H9 (cell line): ENCODE measurements at regions not wholly inside any gene's neighbourhood (a gene's known extent, or its start where the extent isn't known, plus 50 kb on each side); places are given as distances from the start of the nearest gene placed in this dataset.

Experiments
- DNase-seq: peaks from one replicate; pipeline ENCODE4 v3.0.0-alpha.2; 2017
- H2AFZ ChIP-seq: one replicate; pipeline ENCODE4 v1.6.1; 2013; ENCODE audit warnings: mild to moderate bottlenecking, low read length, control low read depth, moderate library complexity
- H2AK5ac ChIP-seq: 2 replicates; pipeline ENCODE4 v1.6.1; 2013; ENCODE audit warnings: low read length, control low read depth, mixed read lengths; ENCODE audit not compliant: insufficient read length
- H2BK120ac ChIP-seq: one replicate; pipeline ENCODE4 v1.6.1; 2013; ENCODE audit warnings: low read depth, mild to moderate bottlenecking, low read length, control low read depth, inconsistent platforms; ENCODE audit not compliant: poor library complexity, severe bottlenecking
- H2BK12ac ChIP-seq: 2 replicates; pipeline ENCODE4 v1.6.1; 2013; ENCODE audit warnings: low read length, control low read depth, mixed read lengths, low read depth; ENCODE audit not compliant: insufficient read length
- H2BK15ac ChIP-seq: 2 replicates; pipeline ENCODE4 v1.6.1; 2013; ENCODE audit warnings: low read depth, low read length, control low read depth
- H2BK20ac ChIP-seq: one replicate; pipeline ENCODE4 v1.6.1; 2013; ENCODE audit warnings: low read depth, mild to moderate bottlenecking, low read length, control low read depth, inconsistent platforms; ENCODE audit not compliant: poor library complexity, severe bottlenecking
- H2BK5ac ChIP-seq: 2 replicates; pipeline ENCODE4 v1.6.1; 2013; ENCODE audit warnings: low read length, control low read depth, mixed read lengths; ENCODE audit not compliant: insufficient read length
- H3K14ac ChIP-seq: 2 replicates; pipeline ENCODE4 v1.6.1; 2013; ENCODE audit warnings: low read length, control low read depth; ENCODE audit not compliant: insufficient read depth
- H3K18ac ChIP-seq: 2 replicates; pipeline ENCODE4 v1.6.1; 2013; ENCODE audit warnings: low read depth, mild to moderate bottlenecking, mixed read lengths, low read length, control low read depth; ENCODE audit not compliant: insufficient read length
- H3K23ac ChIP-seq: 2 replicates; pipeline ENCODE4 v1.6.1; 2013; ENCODE audit warnings: low read length, control low read depth, mixed read lengths, low read depth; ENCODE audit not compliant: insufficient read length
- H3K23me2 ChIP-seq: 2 replicates; pipeline ENCODE4 v1.6.1; 2013; ENCODE audit warnings: low read depth, mild to moderate bottlenecking, mixed read lengths, low read length, control low read depth; ENCODE audit not compliant: insufficient read length, poor library complexity, severe bottlenecking
- H3K27ac ChIP-seq: 2 replicates; pipeline ENCODE4 v1.5.1; 2013; ENCODE audit warnings: low read length, control low read depth, mixed read lengths, low read depth; ENCODE audit not compliant: insufficient read length
- H3K27me3 ChIP-seq: 2 replicates; pipeline ENCODE4 v1.6.1; 2013; ENCODE audit warnings: low read length, control low read depth, inconsistent platforms; ENCODE audit not compliant: insufficient read depth
- H3K4ac ChIP-seq: 2 replicates; pipeline ENCODE4 v1.6.1; 2013; ENCODE audit warnings: low read depth, mild to moderate bottlenecking, control low read depth, inconsistent platforms, low read length, moderate library complexity
- H3K4me1 ChIP-seq: 2 replicates; pipeline ENCODE4 v1.6.1; 2013; ENCODE audit warnings: low read length, control low read depth, inconsistent platforms; ENCODE audit not compliant: insufficient read depth
- H3K4me2 ChIP-seq: 2 replicates; pipeline ENCODE4 v1.6.1; 2013; ENCODE audit warnings: low read length, control low read depth, mixed read lengths; ENCODE audit not compliant: insufficient read length, insufficient read depth
- H3K56ac ChIP-seq: 2 replicates; pipeline ENCODE4 v1.6.1; 2013; ENCODE audit warnings: low read depth, mild to moderate bottlenecking, mixed read lengths, low read length, control low read depth; ENCODE audit not compliant: insufficient read length
- H3K79me1 ChIP-seq: 2 replicates; pipeline ENCODE4 v1.6.1; 2013; ENCODE audit warnings: low read depth, mild to moderate bottlenecking, moderate library complexity, low read length, control low read depth, inconsistent platforms; ENCODE audit not compliant: insufficient read depth, poor library complexity, severe bottlenecking
- H3K79me2 ChIP-seq: 2 replicates; pipeline ENCODE4 v1.6.1; 2013; ENCODE audit warnings: low read length, control low read depth, inconsistent platforms; ENCODE audit not compliant: insufficient read depth
- H3K9ac ChIP-seq: 2 replicates; pipeline ENCODE4 v1.6.1; 2013; ENCODE audit warnings: low read length, control low read depth, mixed read lengths; ENCODE audit not compliant: insufficient read length; ENCODE audit errors: extremely low read depth
- H3K9me3 ChIP-seq: one replicate; pipeline ENCODE4 v1.6.1; 2013; ENCODE audit warnings: low read depth, low read length, inconsistent platforms; ENCODE audit not compliant: control insufficient read depth
- H3T11ph ChIP-seq: one replicate; pipeline ENCODE4 v1.6.1; 2013; ENCODE audit warnings: mild to moderate bottlenecking, low read length, control low read depth, inconsistent platforms
- H4K20me1 ChIP-seq: one replicate; pipeline ENCODE4 v1.6.1; 2013; ENCODE audit not compliant: control insufficient read depth, insufficient read length, insufficient read depth
- H4K5ac ChIP-seq: 2 replicates; pipeline ENCODE4 v1.6.1; 2013; ENCODE audit warnings: low read depth, mild to moderate bottlenecking, mixed read lengths, low read length, control low read depth; ENCODE audit not compliant: insufficient read length
- H4K8ac ChIP-seq: replicated peaks from 2 replicates; pipeline ENCODE4 v1.6.1; 2013; ENCODE audit warnings: low read length, control low read depth, mixed read lengths, low read depth; ENCODE audit not compliant: insufficient read length
- H4K91ac ChIP-seq: 2 replicates; pipeline ENCODE4 v1.6.1; 2013; ENCODE audit warnings: low read depth, mild to moderate bottlenecking, moderate library complexity, mixed read lengths, low read length, control low read depth; ENCODE audit not compliant: insufficient read length
- H3K27ac Mint-ChIP-seq, 3 experiments: 2 replicates in 2 of 3; 3 replicates in 1 of 3; pipeline ENCODE4 v1.8.0; 2020 to 2021; ENCODE audit warnings: mixed read lengths in 3 of 3, mild to moderate bottlenecking in 1 of 3, moderate library complexity in 1 of 3
- H3K27me3 Mint-ChIP-seq: 2 replicates; pipeline ENCODE4 v1.8.0; 2021; ENCODE audit warnings: low read depth, mild to moderate bottlenecking, moderate library complexity, mixed read lengths
- H3K36me3 Mint-ChIP-seq, 3 experiments: 2 replicates in 2 of 3; 3 replicates in 1 of 3; pipeline ENCODE4 v1.8.0; 2020 to 2021; ENCODE audit warnings: low read depth in 3 of 3, mixed read lengths in 3 of 3; ENCODE audit not compliant: insufficient read depth in 1 of 3
- H3K4me1 Mint-ChIP-seq, 2 experiments: 2 replicates each; pipeline ENCODE4 v1.8.0; 2020; ENCODE audit warnings: mixed read lengths in 2 of 2
- H3K4me3 Mint-ChIP-seq, 2 experiments: 2 replicates in 1 of 2; 3 replicates in 1 of 2; pipeline ENCODE4 v1.8.0; 2020 to 2021; ENCODE audit warnings: mild to moderate bottlenecking in 2 of 2, mixed read lengths in 2 of 2, moderate library complexity in 1 of 2
- H3K9me3 Mint-ChIP-seq, 2 experiments: 2 replicates in 1 of 2; 3 replicates in 1 of 2; pipeline ENCODE4 v1.8.0; 2020; ENCODE audit warnings: mild to moderate bottlenecking in 2 of 2, mixed read lengths in 2 of 2, moderate library complexity in 1 of 2
- CTCF ChIP-seq: fragments of 200-600 bp; sonication (generic); conservative IDR thresholded peaks from 3 replicates; pipeline ENCODE4 v1.8.0; 2021; ENCODE audit warnings: antibody characterized with exemption, mild to moderate bottlenecking
- WGBS: extraction: QIAGEN DNeasy Blood & Tissue Kit; methylation state at CpG from one replicate; pipeline ENCODE4 v1.1.7; 2013; ENCODE audit warnings: missing lambda C conversion rate, low lambda C conversion rate, mixed read lengths; ENCODE audit not compliant: insufficient read length; ENCODE audit errors: extremely low coverage; 5-methylcytosine and 5-hydroxymethylcytosine counted together

GRCh38 chr12:105978686-105979085 lies 160.1 kb downstream of the NUAK1 start:
- no peak for DNase-seq
- WGBS, result no CpG with 5 or more reads among the region's 3 CpGs
- H3K27me3 ChIP-seq, result no peaks in the 10 kb centered on the region
- no peak overlapping the region for H3K14ac ChIP-seq
- no peak overlapping the region for H3T11ph ChIP-seq
- no peaks in the 10 kb centered on the region for H3K9me3 ChIP-seq
- no peak overlapping the region for H2BK15ac ChIP-seq
- no peak overlapping the region for H3K27ac ChIP-seq
- no peak overlapping the region for H3K4me2 ChIP-seq
- H4K91ac ChIP-seq, result no peak overlapping the region
- H3K79me2 ChIP-seq, result no peaks in the 10 kb centered on the region
- no peak for TF ChIP-seq CTCF
- H2AFZ ChIP-seq, result no peak overlapping the region
- H3K9ac ChIP-seq, result no peak overlapping the region
- H3K27ac Mint-ChIP-seq, result peak overlapping the region in 1 of 3 experiments; percentile 25; a peak in 1 of 7 replicates
- H4K5ac ChIP-seq, result no peak overlapping the region
- no peak overlapping the region for H3K4ac ChIP-seq
- H2BK5ac ChIP-seq, result no peak overlapping the region
- peaks cover 10 to 11% of the 10 kb centered on the region in 2 experiments for H3K4me1 Mint-ChIP-seq
- no peaks in the 10 kb centered on the region for H3K27me3 Mint-ChIP-seq
- H3K4me1 ChIP-seq, result peaks cover 3% of the 10 kb centered on the region; the same call in 1 of the 2 replicates
- H3K23me2 ChIP-seq, result no peaks in the 10 kb centered on the region
- H3K79me1 ChIP-seq, result no peaks in the 10 kb centered on the region
- no peaks in the 10 kb centered on the region for H3K9me3 Mint-ChIP-seq
- no peak overlapping the region for H2BK20ac ChIP-seq
- no peak overlapping the region for H3K4me3 Mint-ChIP-seq
- no peak overlapping the region for H2BK120ac ChIP-seq
- H4K20me1 ChIP-seq, result no peaks in the 10 kb centered on the region
- H2BK12ac ChIP-seq, result no peak overlapping the region
- H3K23ac ChIP-seq, result no peak overlapping the region
- H2AK5ac ChIP-seq, result no peak overlapping the region
- H3K18ac ChIP-seq, result no peak overlapping the region
- H3K36me3 Mint-ChIP-seq, result no peaks in the 10 kb centered on the region
- H4K8ac ChIP-seq, result no peak overlapping the region
- no peak overlapping the region for H3K56ac ChIP-seq
